GM21786 (cell line): ENCODE measurements at regions not wholly inside any gene's neighbourhood (a gene's known extent, or its start where the extent isn't known, plus 50 kb on each side); places are given as distances from the start of the nearest gene placed in this dataset.
"Not testable (repeated sequence)": the region's sequence is repeated elsewhere in the genome, so short reads cannot be mapped to it uniquely, and the experiment has no call there.

Experiments
- ATAC-seq: cut with Tn5 transposase; IDR thresholded peaks from one replicate; pipeline ENCODE4 v1.9.1; 2021; ENCODE audit not compliant: unreplicated experiment

- ATAC-seq = no peak
Observed at GRCh38 chr13:100787899-100788298, 113.3 kb upstream of the TMTC4 start.

DNA sequence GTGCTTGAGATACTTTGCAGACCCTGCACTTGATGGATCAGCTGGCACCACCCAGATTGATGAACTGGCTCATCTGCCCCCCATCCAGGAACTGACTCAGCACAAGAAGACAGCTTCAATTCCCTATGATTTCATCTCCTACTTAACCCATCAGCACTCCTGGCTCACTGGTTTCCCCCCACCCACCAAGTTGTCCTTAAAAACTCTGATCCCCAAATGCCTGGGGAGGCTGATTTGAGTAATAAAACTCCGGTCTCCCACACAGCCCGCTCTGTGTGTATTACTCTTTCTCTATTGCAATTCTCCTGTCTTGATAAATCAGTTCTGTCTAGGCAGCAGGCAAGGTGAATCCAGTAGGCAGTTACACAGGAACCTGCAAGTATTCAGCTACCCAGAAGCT lies 102.1 kb upstream of the TMTC4 start:
- not testable (repeated sequence) for ATAC-seq

DNA sequence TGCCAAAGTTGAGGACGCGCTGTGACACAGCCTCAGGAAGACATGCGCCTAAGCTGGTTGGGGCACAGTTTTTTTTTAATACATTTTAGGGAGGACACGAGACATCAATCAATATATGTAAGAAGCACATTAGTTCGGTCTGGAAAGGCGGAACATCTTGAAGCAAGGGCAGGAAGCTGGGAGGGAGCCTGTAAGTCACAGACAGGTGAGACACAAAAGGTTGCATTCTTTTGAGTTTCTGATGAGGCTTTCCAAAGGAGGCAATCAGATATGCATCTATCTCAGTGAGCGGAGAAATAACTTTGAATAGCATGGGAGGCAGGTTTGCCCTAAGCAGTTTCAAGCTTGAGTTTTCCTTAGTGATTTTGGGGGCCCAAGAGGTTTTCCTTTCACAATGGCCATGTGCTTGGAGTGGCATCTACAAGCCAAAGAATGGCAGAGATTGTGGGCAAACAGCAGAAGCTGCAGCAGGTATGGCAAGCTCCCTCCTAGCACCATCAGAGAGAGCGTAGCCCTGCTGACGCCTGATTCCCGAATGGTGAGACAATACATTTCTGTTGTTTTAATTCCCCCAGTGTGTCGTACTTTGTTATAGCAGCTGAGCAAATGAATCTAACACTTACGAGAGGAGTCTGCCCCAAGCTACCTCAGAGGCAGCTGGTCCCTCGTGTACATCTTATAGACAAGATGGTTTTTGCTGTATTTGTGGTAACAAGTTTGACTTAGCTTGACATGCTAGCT lies 99.5 kb upstream of the TMTC4 start:
- no peak for ATAC-seq

GRCh38 chr13:100773429-100773828 lies 98.8 kb upstream of the TMTC4 start:
- no peak for ATAC-seq

DNA sequence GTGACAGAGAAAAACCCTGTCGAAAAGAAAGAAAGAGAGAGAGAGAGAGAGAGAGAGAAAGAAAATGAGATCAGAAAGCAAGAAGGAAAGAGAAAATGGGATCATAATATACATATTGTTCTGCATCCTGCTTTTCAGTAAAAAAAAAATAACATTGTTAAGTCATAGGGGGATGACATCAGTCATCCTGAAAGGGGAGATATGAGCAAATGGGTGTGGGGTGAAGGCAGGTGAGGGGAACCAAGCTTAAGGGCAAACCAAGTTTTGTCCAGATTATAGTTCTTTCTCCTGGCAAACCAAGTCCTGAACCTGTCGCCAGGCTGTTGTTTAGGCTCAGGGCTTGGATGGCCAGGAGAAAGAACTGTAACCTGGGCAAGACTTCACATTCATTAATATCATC lies 92.6 kb upstream of the TMTC4 start:
- no peak for ATAC-seq

- not testable (repeated sequence) for ATAC-seq
Observed at GRCh38 chr13:100766570-100766969, 92.0 kb upstream of the TMTC4 start.

GRCh38 chr13:100764937-100765336 lies 90.3 kb upstream of the TMTC4 start:
- ATAC-seq = no peak

DNA sequence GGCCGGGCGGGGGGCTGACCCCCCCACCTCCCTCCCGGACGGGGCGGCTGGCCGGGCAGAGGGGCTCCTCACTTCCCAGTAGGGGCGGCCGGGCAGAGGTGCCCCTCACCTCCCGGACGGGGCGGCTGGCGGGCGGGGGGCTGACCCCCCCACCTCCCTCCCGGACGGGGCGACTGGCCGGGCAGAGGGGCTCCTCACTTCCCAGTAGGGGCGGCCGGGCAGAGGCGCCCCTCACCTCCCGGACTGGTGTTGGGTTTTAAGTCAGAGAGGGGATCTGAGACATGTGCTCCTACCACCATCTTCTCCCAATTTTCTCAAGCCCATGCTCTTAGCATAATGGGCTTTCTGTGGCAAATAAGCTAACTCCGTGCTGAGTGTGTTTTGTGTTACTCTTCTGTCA lies 87.5 kb upstream of the TMTC4 start:
- ATAC-seq = not testable (repeated sequence)

DNA sequence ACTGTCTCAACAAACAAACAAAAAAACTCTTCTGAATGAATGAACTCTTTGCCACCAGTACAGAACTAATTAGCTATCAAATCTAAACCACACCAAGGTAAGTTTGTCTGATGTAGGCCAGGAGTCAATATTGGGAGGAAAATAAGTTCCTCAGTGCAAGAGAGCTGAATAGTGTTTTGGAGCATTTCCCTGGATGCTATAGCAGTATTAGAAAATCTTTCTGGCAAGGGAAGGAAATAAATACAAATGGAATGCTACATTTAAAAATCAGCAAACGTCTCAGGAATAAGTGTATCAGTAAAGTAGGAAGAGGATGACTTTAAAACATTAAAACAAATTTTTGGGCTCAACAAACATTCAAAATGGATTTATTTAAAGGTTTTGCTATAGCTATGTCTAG lies 81.3 kb upstream of the TMTC4 start:
- no peak for ATAC-seq

GRCh38 chr13:100754459-100754858 lies 79.9 kb upstream of the TMTC4 start:
- ATAC-seq = no peak

- no peak for ATAC-seq
Observed at GRCh38 chr13:100753376-100753775, 78.8 kb upstream of the TMTC4 start.

DNA sequence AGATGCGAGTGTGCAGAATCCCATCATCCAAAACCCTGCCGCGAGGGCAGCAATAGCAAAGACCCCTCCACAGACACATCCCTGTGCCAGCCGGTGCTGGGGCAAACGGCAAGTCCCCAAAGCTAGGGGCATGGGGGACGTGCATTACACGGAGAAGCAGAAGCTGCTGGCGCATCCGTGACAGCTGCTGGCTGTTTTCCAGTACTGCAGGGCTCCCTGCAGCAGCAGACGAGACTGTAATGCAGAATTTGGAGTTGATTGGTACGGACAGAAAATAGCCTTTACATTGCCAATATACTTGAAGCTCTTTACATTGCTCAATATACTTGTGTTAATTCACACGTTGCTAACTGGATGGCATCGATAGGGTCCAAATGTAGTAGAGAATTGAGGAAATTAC lies 77.2 kb upstream of the TMTC4 start:
- ATAC-seq = no peak

GRCh38 chr13:100746953-100747683 lies 72.5 kb upstream of the TMTC4 start:
- ATAC-seq = no peak

- ATAC-seq = no peak
Observed at GRCh38 chr13:100738176-100738855, 63.7 kb upstream of the TMTC4 start.

GRCh38 chr13:100735494-100735893 lies 60.9 kb upstream of the TMTC4 start:
- no peak for ATAC-seq

GRCh38 chr13:100734194-100734720 lies 59.7 kb upstream of the TMTC4 start:
- no peak for ATAC-seq

DNA sequence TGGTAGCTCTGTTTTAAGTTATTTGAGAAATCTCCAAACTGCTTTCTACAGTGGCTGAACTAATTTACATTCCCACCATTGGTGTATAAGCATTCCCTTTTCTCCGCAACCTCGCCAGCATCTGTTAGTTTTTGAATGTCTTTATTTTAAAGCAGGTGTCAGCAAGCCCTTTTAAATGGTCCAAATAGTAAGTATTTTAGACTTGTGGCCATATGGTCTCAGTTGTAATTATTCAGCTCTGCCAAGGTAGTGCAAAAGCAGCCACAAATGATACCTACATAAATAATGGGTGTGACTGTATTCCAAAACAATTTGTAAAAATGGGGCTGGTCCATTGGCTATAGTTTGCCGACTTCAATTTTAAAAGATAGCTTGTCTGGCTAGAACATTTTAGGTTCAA lies 58.7 kb upstream of the TMTC4 start:
- no peak for ATAC-seq

GRCh38 chr13:100728201-100728600 lies 53.6 kb upstream of the TMTC4 start:
- ATAC-seq = no peak

DNA sequence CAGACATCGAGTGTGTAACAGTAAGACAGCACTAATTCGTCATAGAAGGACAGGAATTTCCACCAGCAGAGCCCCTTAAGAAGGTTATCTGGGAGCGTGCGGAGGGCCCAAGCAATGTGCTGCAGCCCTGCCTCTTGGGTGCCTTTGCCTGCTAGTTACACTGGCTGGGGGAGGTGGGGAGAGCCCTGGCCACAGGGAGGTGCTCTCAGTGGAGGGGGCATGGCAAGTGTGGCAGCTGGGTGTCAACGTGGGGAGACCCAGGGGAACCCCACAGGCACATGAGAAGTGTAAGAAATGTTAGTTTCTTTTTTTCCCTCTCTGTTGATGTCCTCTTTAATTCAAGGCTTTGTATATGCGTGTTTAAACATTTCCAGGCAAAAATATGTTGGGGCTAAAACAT lies 50.9 kb upstream of the TMTC4 start:
- ATAC-seq = no peak

DNA sequence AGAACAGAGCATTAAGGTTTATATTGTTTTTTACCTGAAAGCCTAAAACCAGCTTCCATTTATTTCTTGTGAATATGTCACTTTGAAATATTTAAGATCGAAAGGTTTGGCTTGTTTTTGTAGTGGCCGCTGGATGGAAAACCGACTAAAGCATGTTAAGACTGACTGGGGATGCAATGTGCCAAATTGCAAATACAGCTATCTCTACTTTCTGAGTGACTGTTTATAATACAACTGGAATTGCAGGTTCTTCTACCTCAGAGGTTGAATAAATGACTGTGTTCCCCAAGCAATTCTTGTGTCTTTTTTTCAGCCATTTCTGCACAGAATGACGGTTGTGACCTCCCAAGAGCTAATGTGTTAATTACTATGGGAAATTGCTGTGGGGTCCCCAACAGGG lies 50.0 kb upstream of the TMTC4 start:
- ATAC-seq = no peak
